NT2/D1 (cell line): ENCODE measurements at regions not wholly inside any gene's neighbourhood (a gene's known extent, or its start where the extent isn't known, plus 50 kb on each side); places are given as distances from the start of the nearest gene placed in this dataset.

ENCODE experiments used
- DNase-seq: peaks from one replicate; pipeline ENCODE4 v3.0.0-alpha.2; 2011; ENCODE audit warnings: low read depth, low spot score
- H3K27me3 ChIP-seq: 2 replicates; pipeline ENCODE4 v1.6.0; 2011; ENCODE audit warnings: mild to moderate bottlenecking; ENCODE audit not compliant: insufficient read length, insufficient read depth
- H3K36me3 ChIP-seq: 2 replicates; pipeline ENCODE4 v1.6.1; 2011; ENCODE audit warnings: mild to moderate bottlenecking, low read length, mixed read lengths; ENCODE audit not compliant: insufficient read depth, insufficient read length
- H3K4me1 ChIP-seq: 2 replicates; pipeline ENCODE4 v1.5.1; 2011; ENCODE audit not compliant: insufficient read depth, insufficient read length
- H3K4me3 ChIP-seq: 2 replicates; pipeline ENCODE4 v1.5.1; 2011; ENCODE audit warnings: low read depth; ENCODE audit not compliant: insufficient read length
- H3K9ac ChIP-seq: 2 replicates; pipeline ENCODE4 v1.6.0; 2011; ENCODE audit warnings: low read depth; ENCODE audit not compliant: insufficient read length
- H3K9me3 ChIP-seq: 2 replicates; pipeline ENCODE4 v1.5.1; 2011; ENCODE audit warnings: mild to moderate bottlenecking, low read length; ENCODE audit not compliant: insufficient read depth
- SUZ12 ChIP-seq: IDR thresholded peaks from 2 replicates; pipeline ENCODE4 v1.6.1; 2011; ENCODE audit not compliant: insufficient read length, insufficient read depth; ENCODE audit errors: extremely low read depth
- YY1 ChIP-seq: IDR thresholded peaks from 2 replicates; pipeline ENCODE4 v1.6.1; 2011; ENCODE audit not compliant: insufficient read length, insufficient read depth
- ZNF274 ChIP-seq: IDR thresholded peaks from 2 replicates; pipeline ENCODE4 v1.6.1; 2011; ENCODE audit warnings: mild to moderate bottlenecking, low read depth, low read length

DNA sequence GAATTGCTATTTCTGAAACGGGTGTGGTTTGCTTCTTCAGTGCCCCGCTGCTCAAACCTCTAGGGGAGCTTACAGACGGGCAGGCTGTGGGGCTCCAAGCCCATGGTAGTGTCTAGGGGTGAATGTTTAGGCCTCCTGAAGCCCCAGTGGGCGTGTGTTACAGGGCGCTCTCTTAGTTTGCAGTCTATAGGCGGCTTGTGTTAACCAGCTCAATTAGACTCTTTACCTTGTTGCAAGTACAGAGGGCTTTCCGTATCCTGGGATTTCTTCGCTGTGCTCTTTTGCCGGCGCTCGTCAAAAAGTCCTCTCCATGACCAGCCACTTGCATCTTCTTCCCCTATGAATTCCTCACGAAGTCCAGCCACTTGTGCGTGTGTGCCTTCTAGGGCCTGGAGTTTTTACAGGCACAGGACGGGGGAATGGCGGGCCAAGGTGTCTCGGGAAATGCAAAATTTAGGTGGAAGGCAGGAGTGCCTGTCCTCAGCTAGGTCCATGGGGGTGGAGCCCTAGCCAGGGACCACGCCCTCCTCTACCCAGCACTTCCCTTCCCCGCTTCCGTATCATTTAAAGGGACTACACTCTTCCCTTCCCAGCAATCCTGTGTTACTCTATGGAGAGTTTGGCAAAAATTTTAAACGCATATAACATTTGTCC is 94.5 kb downstream of the HTR1B start:
- H3K9me3 ChIP-seq = no peaks in the 10 kb centered on the region
- peak; percentile 30 for DNase-seq
- H3K9ac ChIP-seq = peak overlapping the region; percentile 70
- TF ChIP-seq ZNF274 (no peak), SUZ12 (no peak), YY1 (no peak)
- H3K4me3 ChIP-seq = peak overlapping the region; percentile 54
- H3K27me3 ChIP-seq = no peaks in the 10 kb centered on the region
- no peaks in the 10 kb centered on the region for H3K36me3 ChIP-seq
- H3K4me1 ChIP-seq = no peaks in the 10 kb centered on the region

DNA sequence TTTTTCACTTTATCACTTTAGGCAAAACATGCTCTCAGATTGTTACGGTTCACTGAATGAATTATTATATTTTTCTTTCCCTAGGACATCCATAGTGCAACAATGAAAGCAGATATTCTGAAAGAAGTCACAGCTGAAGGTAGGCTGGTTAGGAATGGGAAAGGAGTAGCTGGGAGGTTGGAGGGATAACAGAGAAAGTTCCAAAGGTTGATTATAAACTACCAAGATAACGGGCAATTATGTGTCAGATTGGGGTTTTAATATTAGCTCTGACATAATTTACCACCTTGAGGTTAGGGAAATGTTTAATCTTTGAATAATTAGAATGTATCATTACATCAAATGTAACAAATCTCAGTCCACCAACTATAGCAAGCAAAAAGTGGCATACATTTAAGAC is 96.5 kb downstream of the HTR1B start:
- Histone ChIP-seq H3K4me3 (no peak overlapping the region), H3K4me1 (no peaks in the 10 kb centered on the region), H3K36me3 (peaks cover 8% of the 10 kb centered on the region), H3K9me3 (no peaks in the 10 kb centered on the region), H3K27me3 (no peaks in the 10 kb centered on the region), H3K9ac (no peak overlapping the region)
- TF ChIP-seq YY1 (no peak), SUZ12 (no peak), ZNF274 (no peak)
- no peak for DNase-seq

DNA sequence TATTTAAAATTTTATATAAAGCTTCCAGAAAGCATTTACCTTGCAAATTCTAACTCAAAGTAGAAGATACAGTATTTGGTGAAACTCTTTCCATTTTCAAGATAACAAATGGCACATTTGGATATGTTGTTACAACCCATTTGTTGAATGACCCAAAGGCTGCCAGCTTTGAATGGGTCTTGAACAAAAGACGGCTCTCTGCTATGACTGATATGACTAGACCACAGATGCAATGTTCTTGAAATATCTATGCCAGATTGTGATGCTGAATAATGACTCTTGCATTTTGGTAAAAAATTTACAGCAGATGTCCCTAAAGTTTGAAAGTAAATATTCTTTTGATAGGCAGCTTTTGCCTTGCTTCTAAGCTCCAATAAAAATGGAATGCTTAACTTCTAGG is 99.6 kb downstream of the HTR1B start:
- TF ChIP-seq ZNF274 = no peak
- TF ChIP-seq SUZ12 = no peak
- no peak for TF ChIP-seq YY1
- Histone ChIP-seq H3K36me3 (peaks cover 8% of the 10 kb centered on the region), H3K4me3 (no peak overlapping the region), H3K4me1 (no peaks in the 10 kb centered on the region), H3K27me3 (no peaks in the 10 kb centered on the region), H3K9me3 (no peaks in the 10 kb centered on the region), H3K9ac (no peak overlapping the region)
- DNase-seq = no peak

DNA sequence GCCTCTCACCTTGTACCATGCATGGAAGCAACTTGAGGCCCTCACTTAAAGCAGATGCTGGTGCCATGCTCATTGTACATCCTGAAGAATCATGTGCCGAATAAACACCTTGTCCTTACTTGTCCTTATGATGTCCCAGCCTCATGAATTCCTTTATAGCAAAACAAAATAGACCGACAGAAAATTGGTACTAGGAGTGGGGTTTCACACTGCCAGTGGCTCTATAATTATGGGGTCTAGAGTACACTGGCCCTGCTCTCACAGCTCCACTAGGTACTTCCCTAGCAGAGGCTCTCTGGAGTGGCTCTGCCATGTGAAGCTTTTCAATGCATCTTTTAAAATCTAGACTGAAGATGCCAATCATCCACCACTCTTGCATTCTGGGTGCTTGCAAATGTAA is 101.2 kb downstream of the HTR1B start:
- Histone ChIP-seq H3K4me3 (no peak overlapping the region), H3K36me3 (peaks cover 8% of the 10 kb centered on the region), H3K27me3 (no peaks in the 10 kb centered on the region), H3K9ac (no peak overlapping the region), H3K9me3 (no peaks in the 10 kb centered on the region), H3K4me1 (no peaks in the 10 kb centered on the region)
- TF ChIP-seq YY1 = no peak
- no peak for TF ChIP-seq ZNF274
- no peak for TF ChIP-seq SUZ12
- no peak for DNase-seq

DNA sequence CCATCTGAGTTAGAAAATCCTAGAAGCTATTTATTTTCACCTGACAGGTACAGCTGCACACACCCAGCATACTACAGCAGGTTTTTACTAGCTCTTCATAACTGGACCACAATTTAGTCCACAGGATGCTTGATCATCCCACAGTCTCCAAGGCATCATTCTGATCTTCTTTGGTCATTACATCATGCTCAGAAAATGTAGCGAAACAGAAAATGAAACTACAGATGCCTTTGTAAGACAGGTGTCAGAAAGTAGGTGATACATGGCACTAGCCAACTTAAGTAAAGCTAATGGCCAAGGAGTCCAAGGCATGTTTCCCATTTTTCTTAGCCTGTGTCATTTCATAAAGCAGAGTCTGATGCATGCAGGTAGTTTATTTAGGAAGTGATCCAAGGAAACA is 102.3 kb downstream of the HTR1B start:
- H3K9ac ChIP-seq = no peak overlapping the region
- TF ChIP-seq YY1 = no peak
- TF ChIP-seq ZNF274 = no peak
- no peak for TF ChIP-seq SUZ12
- H3K27me3 ChIP-seq = no peaks in the 10 kb centered on the region
- H3K4me3 ChIP-seq = no peak overlapping the region
- H3K36me3 ChIP-seq = peaks cover 8% of the 10 kb centered on the region
- no peaks in the 10 kb centered on the region for H3K9me3 ChIP-seq
- H3K4me1 ChIP-seq = no peaks in the 10 kb centered on the region
- DNase-seq = no peak

GRCh38 chr6:77356821-77357220 is 106.5 kb downstream of the HTR1B start:
- TF ChIP-seq ZNF274 (no peak), YY1 (no peak), SUZ12 (no peak)
- Histone ChIP-seq H3K4me1 (no peaks in the 10 kb centered on the region), H3K4me3 (no peak overlapping the region), H3K9me3 (no peaks in the 10 kb centered on the region), H3K36me3 (peaks cover 3% of the 10 kb centered on the region), H3K9ac (no peak overlapping the region), H3K27me3 (no peaks in the 10 kb centered on the region)
- no peak for DNase-seq

DNA sequence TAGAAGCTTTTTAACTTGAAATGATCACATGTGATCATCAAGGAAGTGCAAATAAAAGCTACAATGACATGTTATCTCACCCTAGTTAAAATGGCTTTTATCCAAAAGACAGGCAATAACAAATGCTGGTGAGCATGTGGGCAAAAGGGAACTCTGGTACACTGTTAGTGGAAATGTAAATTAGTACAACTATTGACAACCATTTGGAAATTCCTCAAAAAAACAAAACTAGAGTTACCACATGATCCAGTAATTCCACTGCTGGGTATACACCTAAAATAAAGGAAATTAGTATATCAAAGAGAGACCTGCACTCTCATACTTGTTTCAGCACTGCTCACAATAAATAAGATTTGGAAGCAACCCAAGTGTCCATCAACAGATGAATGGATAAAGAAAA is 108.7 kb downstream of the HTR1B start:
- Histone ChIP-seq H3K4me1 (no peaks in the 10 kb centered on the region), H3K9ac (no peak overlapping the region), H3K27me3 (no peaks in the 10 kb centered on the region), H3K4me3 (no peak overlapping the region), H3K36me3 (peaks cover 5% of the 10 kb centered on the region), H3K9me3 (no peaks in the 10 kb centered on the region)
- TF ChIP-seq ZNF274 (no peak), YY1 (no peak), SUZ12 (no peak)
- DNase-seq = no peak

DNA sequence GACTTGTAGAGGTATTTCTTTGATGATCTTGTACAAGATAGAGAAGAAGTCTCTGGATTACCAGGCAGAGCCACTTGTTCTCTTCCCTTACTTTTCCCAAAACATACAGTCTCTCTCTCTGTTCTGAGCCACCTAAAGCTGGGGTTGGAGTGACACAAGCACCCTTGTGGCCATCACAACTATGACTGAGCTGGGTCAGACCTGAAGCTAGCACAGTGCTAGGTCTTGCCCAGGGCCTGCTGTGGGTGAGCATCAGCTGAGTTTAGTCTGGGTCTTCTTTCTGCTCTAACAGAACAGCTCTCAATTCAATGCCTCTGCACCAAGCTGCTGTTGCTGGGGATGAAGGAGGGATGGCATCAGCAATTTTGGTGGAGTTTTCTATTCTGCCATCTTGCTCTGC is 110.2 kb downstream of the HTR1B start:
- Histone ChIP-seq H3K9me3 (no peaks in the 10 kb centered on the region), H3K36me3 (peaks cover 5% of the 10 kb centered on the region), H3K9ac (no peak overlapping the region), H3K27me3 (no peaks in the 10 kb centered on the region), H3K4me1 (no peaks in the 10 kb centered on the region), H3K4me3 (no peak overlapping the region)
- TF ChIP-seq YY1 = no peak
- no peak for TF ChIP-seq ZNF274
- no peak for TF ChIP-seq SUZ12
- DNase-seq = no peak
